ENCODE measurements at regions not wholly inside any gene's neighbourhood (a gene's known extent, or its start where the extent isn't known, plus 50 kb on each side); places are given as distances from the start of the nearest gene placed in this dataset.

DNA sequence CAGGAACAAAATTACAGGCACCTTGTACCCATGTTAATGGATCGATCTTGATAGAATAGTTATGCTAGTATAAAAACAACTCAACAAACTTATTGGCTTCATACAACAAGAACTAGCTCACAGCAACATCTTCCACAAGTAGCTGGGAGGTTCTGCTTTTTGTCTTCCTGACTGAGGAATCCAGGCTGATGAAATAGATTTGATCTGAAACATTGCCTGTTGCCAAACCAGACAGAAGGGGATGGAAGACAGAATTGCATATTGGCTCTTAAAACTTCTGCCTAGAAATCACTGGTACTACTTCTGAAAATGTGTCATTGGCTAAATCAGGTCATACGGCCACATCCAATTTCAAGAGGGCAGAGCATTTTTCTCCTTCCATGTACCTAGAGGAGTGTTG is 267.3 kb downstream of the RFC3 start:
- no peaks in the 10 kb centered on the region for H3K9me3 ChIP-seq (replicated peaks in 1 of 3)
- 91 to 95% (median 93%) methylated on average over 2 of the region's 2 CpGs for WGBS, 4 donors
- no peak overlapping the region for H3K4me3 ChIP-seq
- H3K36me3 ChIP-seq (replicated peaks in 1 of 2) = no peaks in the 10 kb centered on the region
- intact Hi-C loops (cut with DNase I) = loop anchor here in 1 of 2 donors (10.0 kb wide), 1 partner anchor 280 kb away; no protein-coding TSS in a partner anchor
- no peak overlapping the region for H3K27ac ChIP-seq
- H3K27me3 ChIP-seq = no peaks in the 10 kb centered on the region
- TF ChIP-seq, protein P1, sequence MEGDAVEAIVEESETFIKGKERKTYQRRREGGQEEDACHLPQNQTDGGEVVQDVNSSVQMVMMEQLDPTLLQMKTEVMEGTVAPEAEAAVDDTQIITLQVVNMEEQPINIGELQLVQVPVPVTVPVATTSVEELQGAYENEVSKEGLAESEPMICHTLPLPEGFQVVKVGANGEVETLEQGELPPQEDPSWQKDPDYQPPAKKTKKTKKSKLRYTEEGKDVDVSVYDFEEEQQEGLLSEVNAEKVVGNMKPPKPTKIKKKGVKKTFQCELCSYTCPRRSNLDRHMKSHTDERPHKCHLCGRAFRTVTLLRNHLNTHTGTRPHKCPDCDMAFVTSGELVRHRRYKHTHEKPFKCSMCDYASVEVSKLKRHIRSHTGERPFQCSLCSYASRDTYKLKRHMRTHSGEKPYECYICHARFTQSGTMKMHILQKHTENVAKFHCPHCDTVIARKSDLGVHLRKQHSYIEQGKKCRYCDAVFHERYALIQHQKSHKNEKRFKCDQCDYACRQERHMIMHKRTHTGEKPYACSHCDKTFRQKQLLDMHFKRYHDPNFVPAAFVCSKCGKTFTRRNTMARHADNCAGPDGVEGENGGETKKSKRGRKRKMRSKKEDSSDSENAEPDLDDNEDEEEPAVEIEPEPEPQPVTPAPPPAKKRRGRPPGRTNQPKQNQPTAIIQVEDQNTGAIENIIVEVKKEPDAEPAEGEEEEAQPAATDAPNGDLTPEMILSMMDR (IDR thresholded peaks at IDR 0.05) = no peak
- TF ChIP-seq POLR2A (IDR thresholded peaks at IDR 0.05) = no peak
- H3K4me1 ChIP-seq (replicated peaks in 1 of 2) = no peaks in the 10 kb centered on the region
- DNase-seq = no peak

DNA sequence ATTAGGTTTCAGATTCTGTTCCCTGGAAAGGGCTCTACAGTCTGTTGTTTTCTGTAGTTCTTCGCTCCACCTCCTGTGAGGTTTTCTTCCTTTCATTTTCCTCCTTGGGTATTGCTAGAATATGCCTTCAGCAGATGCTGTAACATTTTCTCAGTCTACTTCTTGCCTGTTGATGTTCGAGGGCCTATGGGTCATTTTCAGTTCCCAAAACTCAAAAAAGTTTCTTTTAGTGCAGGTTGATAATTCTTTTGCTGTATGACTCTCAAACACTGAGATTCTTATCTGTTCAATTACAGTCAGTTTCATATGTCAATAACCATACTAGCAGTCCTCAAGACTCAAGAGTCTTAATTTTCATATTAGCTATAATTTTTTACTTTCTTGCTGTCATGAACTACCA is 268.3 kb downstream of the RFC3 start:
- no peaks in the 10 kb centered on the region for H3K9me3 ChIP-seq (replicated peaks in 1 of 3)
- no peaks in the 10 kb centered on the region for H3K36me3 ChIP-seq (replicated peaks in 1 of 2)
- H3K27me3 ChIP-seq = no peaks in the 10 kb centered on the region
- TF ChIP-seq, protein P1 (IDR thresholded peaks at IDR 0.05) = no peak
- TF ChIP-seq POLR2A (IDR thresholded peaks at IDR 0.05) = no peak
- intact Hi-C loops (cut with DNase I) = loop anchor here in 1 of 2 donors (10.0 kb wide), 1 partner anchor 281 kb away; no protein-coding TSS in a partner anchor
- no peak overlapping the region for H3K27ac ChIP-seq
- H3K4me1 ChIP-seq (replicated peaks in 1 of 2) = no peaks in the 10 kb centered on the region
- 83 to 99% (median 91%) methylated on average over 2 of the region's 2 CpGs for WGBS, 4 donors
- no peak overlapping the region for H3K4me3 ChIP-seq
- DNase-seq = no peak

DNA sequence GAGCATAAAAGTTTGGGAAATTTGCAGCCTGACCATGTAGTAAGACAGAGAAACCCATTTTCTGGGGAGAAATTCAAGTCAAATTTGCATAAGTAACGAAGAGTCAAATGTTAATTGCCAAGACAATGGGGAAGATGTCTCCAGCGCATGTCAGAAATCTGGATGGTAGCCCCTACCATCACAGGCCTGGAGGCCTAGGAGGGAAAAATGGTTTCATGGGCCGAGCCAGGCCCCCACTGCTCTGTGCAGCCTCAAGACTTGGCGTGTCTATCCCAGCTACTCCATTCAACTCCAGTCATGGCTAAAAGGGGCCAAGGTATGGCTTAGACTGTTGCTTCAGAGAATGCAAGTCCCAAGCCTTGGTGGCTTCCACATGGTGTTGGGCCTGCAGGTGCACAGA is 269.8 kb downstream of the RFC3 start:
- Histone ChIP-seq H3K27me3 (no peaks in the 10 kb centered on the region), H3K36me3 (replicated peaks in 1 of 2) (no peaks in the 10 kb centered on the region), H3K4me1 (replicated peaks in 1 of 2) (no peaks in the 10 kb centered on the region), H3K9me3 (replicated peaks in 1 of 3) (no peaks in the 10 kb centered on the region), H3K4me3 (no peak overlapping the region), H3K27ac (no peak overlapping the region)
- TF ChIP-seq, protein P1 (IDR thresholded peaks at IDR 0.05) = no peak
- no peak for TF ChIP-seq POLR2A (IDR thresholded peaks at IDR 0.05)
- no peak for DNase-seq
- intact Hi-C loops (cut with DNase I) = loop anchor here in 1 of 2 donors (10.0 kb wide), 1 partner anchor 283 kb away; no protein-coding TSS in a partner anchor
- 91 to 100% (median 95%) methylated on average over 3 to 4 of the region's 4 CpGs for WGBS, 4 donors

DNA sequence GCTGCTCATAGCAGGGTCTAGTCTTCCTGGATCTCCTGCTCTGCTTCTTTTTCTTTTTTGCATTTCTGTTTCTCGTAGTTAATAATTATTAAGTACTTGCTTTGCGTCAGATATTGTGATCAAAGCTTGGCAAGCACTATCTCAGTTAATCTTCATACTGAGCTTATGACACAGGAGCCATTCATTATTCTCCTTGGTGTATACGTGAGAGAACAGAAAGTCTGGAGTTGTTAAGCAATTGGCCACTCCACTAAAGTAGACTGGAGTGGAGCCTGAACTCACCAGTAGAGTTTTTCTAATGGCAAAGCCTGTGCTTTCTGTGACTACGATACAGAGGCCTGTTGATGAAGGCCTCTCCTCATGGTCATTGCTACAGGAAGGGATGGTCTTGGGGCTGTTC is 285.9 kb downstream of the RFC3 start:
- no peaks in the 10 kb centered on the region for H3K36me3 ChIP-seq (replicated peaks in 1 of 2)
- no peaks in the 10 kb centered on the region for H3K9me3 ChIP-seq (replicated peaks in 1 of 3)
- H3K27me3 ChIP-seq = no peaks in the 10 kb centered on the region
- no peaks in the 10 kb centered on the region for H3K4me1 ChIP-seq (replicated peaks in 1 of 2)
- intact Hi-C loops (cut with DNase I) = no loop called here
- DNase-seq = no peak
- TF ChIP-seq POLR2A (IDR thresholded peaks at IDR 0.05) = no peak
- TF ChIP-seq, protein P1 (IDR thresholded peaks at IDR 0.05) = no peak
- WGBS, 4 donors = 70 to 92% (median 76%) methylated on average over 4 of the region's 4 CpGs
- no peak overlapping the region for H3K27ac ChIP-seq
- no peak overlapping the region for H3K4me3 ChIP-seq
